HCT116 (cell line): ENCODE measurements at regions not wholly inside any gene's neighbourhood (a gene's known extent, or its start where the extent isn't known, plus 50 kb on each side); places are given as distances from the start of the nearest gene placed in this dataset.

ENCODE experiments used
- ATAC-seq: fragments of 200-7000 bp; cut with Tn5 transposase; 2 replicates; pipeline ENCODE4 v1.9.1; 2020; ENCODE audit warnings: mild to moderate bottlenecking, moderate library complexity
- BruUV-seq: library from RNA; stranded (reverse); fragments of 400-500 nt; replicated peaks from 2 replicates; lab custom pipeline; 2021; lab: Mats Ljungman, UMichigan
- CTCF ChIA-PET: fragments of 300-600 bp; sonication (Branson Sonifier 250); formaldehyde crosslinking; loops from one replicate; lab custom pipeline; 2021; ENCODE audit warnings: antibody characterized with exemption; lab: Charles Lee
- POLR2A ChIA-PET: fragments of 300-600, 350-600 bp; sonication (Branson Sonifier 250); formaldehyde crosslinking; loops from one replicate; lab custom pipeline; 2021; ENCODE audit warnings: antibody characterized with exemption; lab: Charles Lee
- RAD21 ChIA-PET, 2 experiments: fragments of 300-600 bp; sonication (Branson Sonifier 250); formaldehyde crosslinking; loops; one replicate each; lab custom pipeline; 2023; ENCODE audit warnings: low total read pairs in 2 of 2; ENCODE audit not compliant: uncharacterized antibody in 2 of 2, unreplicated experiment in 2 of 2, low non-redundant PET in 1 of 2; lab: Charles Lee
- DNase-seq: peaks from one replicate; pipeline ENCODE4 v3.0.0-alpha.2; 2010; ENCODE audit warnings: low read depth, low spot score
- H2AFZ ChIP-seq: fragments of 200-600 bp; shearing (Covaris generic), sonication (generic); 2 replicates; pipeline ENCODE4 v1.6.1; 2017; ENCODE audit warnings: low read depth, mixed run types, mixed read lengths, antibody characterized with exemption, low read length; ENCODE audit not compliant: poor library complexity, severe bottlenecking
- H3K27ac ChIP-seq: 2 replicates; pipeline ENCODE4 v1.5.1; 2012; ENCODE audit warnings: low read depth, low read length
- H3K27me3 ChIP-seq: fragments of 200-600 bp; sonication (generic); 2 replicates; pipeline ENCODE4 v1.6.1; 2016; ENCODE audit warnings: mixed run types, low read length, mixed read lengths; ENCODE audit not compliant: insufficient read depth
- H3K36me3 ChIP-seq, 2 experiments: fragments of 200-500 bp in 1 of 2; fragments of 200-600 bp in 1 of 2; sonication (Bioruptor generic) in 1 of 2; sonication (generic) in 1 of 2; 2 replicates each; pipeline versions ENCODE4 v1.5.1 to v1.6.1; 2014 to 2016; ENCODE audit warnings: low read length in 2 of 2, inconsistent platforms in 1 of 2, mixed read lengths in 1 of 2, mixed run types in 1 of 2; ENCODE audit not compliant: insufficient read depth in 2 of 2, control insufficient read depth in 1 of 2
- H3K4me1 ChIP-seq, 2 experiments: fragments of 200-600 bp in 1 of 2; sonication (generic) in 1 of 2; 2 replicates each; pipeline versions ENCODE4 v1.5.1 to v1.6.1; 2012 to 2017; ENCODE audit warnings: low read length in 2 of 2, inconsistent platforms in 1 of 2, mild to moderate bottlenecking in 1 of 2, mixed read lengths in 1 of 2, mixed run types in 1 of 2, moderate library complexity in 1 of 2; ENCODE audit not compliant: insufficient read depth in 2 of 2, control insufficient read depth in 1 of 2
- H3K4me2 ChIP-seq: fragments of 200-600 bp; sonication (generic); 2 replicates; pipeline ENCODE4 v1.6.1; 2017; ENCODE audit warnings: mixed run types, low read length, mixed read lengths
- H3K4me3 ChIP-seq, 2 experiments: fragments of 200-600 bp in 1 of 2; sonication (generic) in 1 of 2; replicated peaks in 1 of 2; 2 replicates each; pipeline ENCODE4 v1.5.1; 2011 to 2016; ENCODE audit warnings: low read length in 2 of 2, control low read depth in 1 of 2, low read depth in 1 of 2, mild to moderate bottlenecking in 1 of 2, mixed read lengths in 1 of 2, mixed run types in 1 of 2
- H3K79me2 ChIP-seq: fragments of 200-600 bp; sonication (generic); 2 replicates; pipeline ENCODE4 v1.6.1; 2017; ENCODE audit warnings: mild to moderate bottlenecking, mixed run types, low read length, moderate library complexity, mixed read lengths; ENCODE audit not compliant: insufficient read depth
- H3K9ac ChIP-seq: fragments of 200-600 bp; sonication (generic); 2 replicates; pipeline ENCODE4 v1.6.1; 2016; ENCODE audit warnings: low read length, mixed read lengths
- H3K9me2 ChIP-seq: fragments of 200-600 bp; sonication (generic), shearing (Covaris generic); 2 replicates; pipeline ENCODE4 v1.6.1; 2017; ENCODE audit warnings: mixed run types, mild to moderate bottlenecking, moderate library complexity; ENCODE audit not compliant: insufficient read depth
- H3K9me3 ChIP-seq, 2 experiments: fragments of 200-500 bp in 1 of 2; fragments of 200-600 bp in 1 of 2; sonication (Bioruptor generic) in 1 of 2; sonication (generic) in 1 of 2; 2 replicates each; pipeline ENCODE4 v1.6.1; 2014 to 2017; ENCODE audit warnings: low read length in 2 of 2, mixed read lengths in 2 of 2, inconsistent platforms in 1 of 2, low read depth in 1 of 2, mild to moderate bottlenecking in 1 of 2, mixed run types in 1 of 2, moderate library complexity in 1 of 2; ENCODE audit not compliant: control insufficient read depth in 1 of 2, insufficient read depth in 1 of 2
- H4K20me1 ChIP-seq: fragments of 200-600 bp; sonication (generic), shearing (Covaris generic); 2 replicates; pipeline ENCODE4 v1.6.1; 2017; ENCODE audit warnings: mixed run types, mild to moderate bottlenecking, moderate library complexity; ENCODE audit not compliant: insufficient read depth
- ATF3 ChIP-seq: IDR thresholded peaks from 2 replicates; pipeline ENCODE4 v1.6.1; 2012
- CEBPB ChIP-seq: IDR thresholded peaks from 2 replicates; pipeline ENCODE4 v1.6.1; 2012; ENCODE audit warnings: low read depth
- EGR1 ChIP-seq: IDR thresholded peaks from 2 replicates; pipeline ENCODE4 v1.6.1; 2012; ENCODE audit warnings: low read depth
- EZH2 ChIP-seq: fragments of 200-600 bp; sonication (generic); IDR thresholded peaks from 2 replicates; pipeline ENCODE4 v1.6.1; 2017; ENCODE audit warnings: antibody characterized with exemption, mixed run types
- EZH2phosphoT487 ChIP-seq: fragments of 200-600 bp; IDR thresholded peaks from 2 replicates; pipeline ENCODE4 v1.6.1; 2018; ENCODE audit warnings: antibody characterized with exemption, borderline replicate concordance
- FOSL1 ChIP-seq: IDR thresholded peaks from 2 replicates; pipeline ENCODE4 v1.6.1; 2012; ENCODE audit warnings: low read depth
- JUND ChIP-seq: IDR thresholded peaks from 2 replicates; pipeline ENCODE4 v1.6.1; 2012
- MAX ChIP-seq: IDR thresholded peaks from 2 replicates; pipeline ENCODE4 v1.6.1; 2012
- POLR2A ChIP-seq: IDR thresholded peaks from 2 replicates; pipeline ENCODE4 v1.7.0; 2011; ENCODE audit warnings: borderline replicate concordance; ENCODE audit not compliant: insufficient read depth, insufficient read length; ENCODE audit errors: extremely low read depth
- POLR2AphosphoS5 ChIP-seq: IDR thresholded peaks from 2 replicates; pipeline ENCODE4 v1.6.1; 2011; ENCODE audit warnings: mild to moderate bottlenecking, low read depth, low read length, moderate library complexity
- RAD21 ChIP-seq: IDR thresholded peaks from 2 replicates; pipeline ENCODE4 v1.6.1; 2012; ENCODE audit warnings: low read depth, mild to moderate bottlenecking
- SIN3A ChIP-seq: IDR thresholded peaks from 2 replicates; pipeline ENCODE4 v1.6.1; 2012; ENCODE audit warnings: low read depth
- SP1 ChIP-seq: IDR thresholded peaks from 2 replicates; pipeline ENCODE4 v1.6.1; 2012; ENCODE audit warnings: low read depth
- ZBTB33 ChIP-seq: IDR thresholded peaks from 2 replicates; pipeline ENCODE4 v1.6.1; 2011; ENCODE audit warnings: mild to moderate bottlenecking, low read length, moderate library complexity; ENCODE audit not compliant: insufficient replicate concordance; ENCODE audit errors: extremely low read depth
- ZFX ChIP-seq: fragments of 450-650 bp; IDR thresholded peaks from 2 replicates; pipeline ENCODE4 v1.6.1; 2017
- ZNF274 ChIP-seq: fragments of 200-500 bp; sonication (Bioruptor generic); IDR thresholded peaks from 2 replicates; pipeline ENCODE4 v1.6.1; 2014; ENCODE audit warnings: mild to moderate bottlenecking, low read depth, low read length, inconsistent platforms
- intact Hi-C: fragments of 100-400 bp; cut with micrococcal nuclease; formaldehyde crosslinking; loops from 2 replicates; pipeline ENCODE4 v1.10.0; 2022
- TF ChIP-seq, protein P1 (sequence below), 3 experiments: fragments of 200-600 bp in 1 of 3; sonication (generic) in 1 of 3; IDR thresholded peaks in 2 of 3; conservative IDR thresholded peaks in 1 of 3; 2 replicates each; pipeline ENCODE4 v1.5.1; 2012 to 2017; ENCODE audit warnings: low read depth in 2 of 3, low read length in 2 of 3, antibody characterized with exemption in 1 of 3, borderline replicate concordance in 1 of 3, control low read depth in 1 of 3, mild to moderate bottlenecking in 1 of 3, mixed read lengths in 1 of 3, mixed run types in 1 of 3, moderate library complexity in 1 of 3; ENCODE audit not compliant: insufficient read depth in 1 of 3

DNA sequence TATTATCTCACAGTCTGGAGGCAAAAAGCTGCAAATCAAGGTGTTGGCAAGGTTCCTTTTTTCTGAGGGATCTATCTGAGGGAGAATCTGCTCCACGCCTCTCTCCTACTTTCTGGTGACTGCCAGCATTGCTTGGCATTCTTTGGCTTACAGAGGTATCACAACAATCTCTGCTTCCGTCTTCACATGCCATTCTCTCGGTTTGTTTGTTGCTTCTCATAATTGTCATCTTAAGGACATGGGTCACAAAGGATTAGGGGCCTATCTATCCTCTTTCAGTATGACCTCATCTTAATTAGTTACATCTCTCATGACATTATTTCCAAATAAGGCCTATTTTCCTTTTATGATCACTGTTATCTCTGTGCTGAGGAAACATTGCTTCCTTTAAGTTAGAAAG is 345.0 kb downstream of the FOXG1 start:
- no peaks in the 10 kb centered on the region; the same call in 1 of the 2 replicates for H4K20me1 ChIP-seq
- H3K4me2 ChIP-seq, result no peak overlapping the region
- DNase-seq (no peak), ATAC-seq (no peak)
- H3K4me3 ChIP-seq, result no peak overlapping the region
- TF ChIP-seq MAX, result no peak
- no peak overlapping the region for H2AFZ ChIP-seq
- H3K79me2 ChIP-seq, result no peaks in the 10 kb centered on the region
- H3K9me2 ChIP-seq, result no peaks in the 10 kb centered on the region
- H3K36me3 ChIP-seq, result no peaks in the 10 kb centered on the region
- intact Hi-C loops, result no loop called here
- no peaks in the 10 kb centered on the region for H3K4me1 ChIP-seq
- ChIA-PET RAD21 (no interaction called here), POLR2A (no interaction called here), CTCF (no interaction called here)
- no TSS peak for BruUV-seq
- H3K27ac ChIP-seq, result no peak overlapping the region
- H3K27me3 ChIP-seq, result no peaks in the 10 kb centered on the region
- H3K9ac ChIP-seq, result no peak overlapping the region
- H3K9me3 ChIP-seq, result peaks cover 12 to 13% of the 10 kb centered on the region in 2 experiments

GRCh38 chr14:29123017-29123416 is 356.4 kb downstream of the FOXG1 start:
- Histone ChIP-seq H3K9me3 (peaks cover 0 to 18% of the 10 kb centered on the region in 2 experiments; a peak in 2 of 4 replicates), H3K4me2 (no peak overlapping the region), H3K9ac (no peak overlapping the region), H4K20me1 (no peaks in the 10 kb centered on the region), H3K27me3 (no peaks in the 10 kb centered on the region), H3K4me3 (no peak overlapping the region), H3K79me2 (no peaks in the 10 kb centered on the region), H3K27ac (no peak overlapping the region), H3K36me3 (no peaks in the 10 kb centered on the region), H3K9me2 (no peaks in the 10 kb centered on the region), H3K4me1 (no peaks in the 10 kb centered on the region), H2AFZ (no peak overlapping the region)
- DNase-seq (no peak), ATAC-seq (no peak)
- ChIA-PET RAD21 (no interaction called here), POLR2A (no interaction called here), CTCF (no interaction called here)
- TF ChIP-seq FOSL1, result no peak
- no peak for TF ChIP-seq EGR1
- no peak for TF ChIP-seq SP1
- no peak for TF ChIP-seq CEBPB
- TF ChIP-seq ZBTB33, result no peak
- TF ChIP-seq ATF3, result no peak
- no peak for TF ChIP-seq JUND
- TF ChIP-seq EZH2phosphoT487, result no peak
- no peak for TF ChIP-seq ZNF274
- no peak for TF ChIP-seq POLR2AphosphoS5
- TF ChIP-seq, protein P1, sequence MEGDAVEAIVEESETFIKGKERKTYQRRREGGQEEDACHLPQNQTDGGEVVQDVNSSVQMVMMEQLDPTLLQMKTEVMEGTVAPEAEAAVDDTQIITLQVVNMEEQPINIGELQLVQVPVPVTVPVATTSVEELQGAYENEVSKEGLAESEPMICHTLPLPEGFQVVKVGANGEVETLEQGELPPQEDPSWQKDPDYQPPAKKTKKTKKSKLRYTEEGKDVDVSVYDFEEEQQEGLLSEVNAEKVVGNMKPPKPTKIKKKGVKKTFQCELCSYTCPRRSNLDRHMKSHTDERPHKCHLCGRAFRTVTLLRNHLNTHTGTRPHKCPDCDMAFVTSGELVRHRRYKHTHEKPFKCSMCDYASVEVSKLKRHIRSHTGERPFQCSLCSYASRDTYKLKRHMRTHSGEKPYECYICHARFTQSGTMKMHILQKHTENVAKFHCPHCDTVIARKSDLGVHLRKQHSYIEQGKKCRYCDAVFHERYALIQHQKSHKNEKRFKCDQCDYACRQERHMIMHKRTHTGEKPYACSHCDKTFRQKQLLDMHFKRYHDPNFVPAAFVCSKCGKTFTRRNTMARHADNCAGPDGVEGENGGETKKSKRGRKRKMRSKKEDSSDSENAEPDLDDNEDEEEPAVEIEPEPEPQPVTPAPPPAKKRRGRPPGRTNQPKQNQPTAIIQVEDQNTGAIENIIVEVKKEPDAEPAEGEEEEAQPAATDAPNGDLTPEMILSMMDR (IDR thresholded peaks at IDR 0.05 in 2 of 3, conservative IDR thresholded peaks at IDR 0.05 in 1 of 3; ENCODE audit: borderline replicate concordance in 1 of 3, insufficient read depth in 1 of 3, low read depth in 2 of 3, low read length in 2 of 3), result no peak
- TF ChIP-seq ZFX, result no peak
- no peak for TF ChIP-seq EZH2
- no peak for TF ChIP-seq POLR2A
- no peak for TF ChIP-seq RAD21
- no peak for TF ChIP-seq SIN3A
- TF ChIP-seq MAX, result no peak
- BruUV-seq, result no TSS peak
- intact Hi-C loops, result no loop called here
